ENCODE measurements at regions not wholly inside any gene's neighbourhood (a gene's known extent, or its start where the extent isn't known, plus 50 kb on each side); places are given as distances from the start of the nearest gene placed in this dataset.

GRCh38 chr5:30447431-30447830 lies 746.1 kb upstream of the CDH6 start:
- FAIRE-seq (no peak), DNase-seq (ENCODE audit: low read depth, low spot score) (no peak)
- H4K20me1 ChIP-seq (replicated peaks; ENCODE audit: control insufficient read depth, extremely low read depth, insufficient read depth, low read length) = no peaks in the 10 kb centered on the region
- no peak overlapping the region for H3K4me3 ChIP-seq (replicated peaks in 1 of 3; ENCODE audit: insufficient read depth in 1 of 3, low read depth in 1 of 3, low read length in 3 of 3)
- H3K27me3 ChIP-seq (ENCODE audit: control insufficient read depth in 2 of 2, insufficient read depth in 2 of 2, low read length in 2 of 2) = no peaks in the 10 kb centered on the region
- ChIA-PET CTCF (no interaction called here), POLR2A (no interaction called here)
- no peaks in the 10 kb centered on the region for H3K9me3 ChIP-seq (replicated peaks; ENCODE audit: control insufficient read depth, insufficient read depth, low read length)
- H3K4me1 ChIP-seq (ENCODE audit: control insufficient read depth, extremely low read depth, insufficient read depth, low read length) = no peaks in the 10 kb centered on the region
- no peak for TF ChIP-seq POLR2A (IDR thresholded peaks at IDR 0.05; ENCODE audit: low read depth, low read length)
- TF ChIP-seq, protein P1, sequence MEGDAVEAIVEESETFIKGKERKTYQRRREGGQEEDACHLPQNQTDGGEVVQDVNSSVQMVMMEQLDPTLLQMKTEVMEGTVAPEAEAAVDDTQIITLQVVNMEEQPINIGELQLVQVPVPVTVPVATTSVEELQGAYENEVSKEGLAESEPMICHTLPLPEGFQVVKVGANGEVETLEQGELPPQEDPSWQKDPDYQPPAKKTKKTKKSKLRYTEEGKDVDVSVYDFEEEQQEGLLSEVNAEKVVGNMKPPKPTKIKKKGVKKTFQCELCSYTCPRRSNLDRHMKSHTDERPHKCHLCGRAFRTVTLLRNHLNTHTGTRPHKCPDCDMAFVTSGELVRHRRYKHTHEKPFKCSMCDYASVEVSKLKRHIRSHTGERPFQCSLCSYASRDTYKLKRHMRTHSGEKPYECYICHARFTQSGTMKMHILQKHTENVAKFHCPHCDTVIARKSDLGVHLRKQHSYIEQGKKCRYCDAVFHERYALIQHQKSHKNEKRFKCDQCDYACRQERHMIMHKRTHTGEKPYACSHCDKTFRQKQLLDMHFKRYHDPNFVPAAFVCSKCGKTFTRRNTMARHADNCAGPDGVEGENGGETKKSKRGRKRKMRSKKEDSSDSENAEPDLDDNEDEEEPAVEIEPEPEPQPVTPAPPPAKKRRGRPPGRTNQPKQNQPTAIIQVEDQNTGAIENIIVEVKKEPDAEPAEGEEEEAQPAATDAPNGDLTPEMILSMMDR (IDR thresholded peaks at IDR 0.05; ENCODE audit: extremely low read depth in 1 of 2, insufficient read depth in 1 of 2, low read depth in 1 of 2, low read length in 2 of 2) = no peak
- TF ChIP-seq JUN (IDR thresholded peaks at IDR 0.05; ENCODE audit: borderline replicate concordance, insufficient read depth, insufficient read length, low read depth) = no peak
- dilution Hi-C loops (cut with MboI; ENCODE audit: extremely low pct_ligation_motif_present, low sequenced_read_pairs) (no loop called here), intact Hi-C loops (cut with micrococcal nuclease) (no loop called here)
- no TSS peak for BruUV-seq (replicated peaks)
- no peaks in the 10 kb centered on the region for H3K36me3 ChIP-seq (ENCODE audit: control insufficient read depth in 2 of 2, extremely low read depth in 1 of 2, insufficient read depth in 2 of 2, low read length in 2 of 2)
- no peak overlapping the region for H3K4me2 ChIP-seq (ENCODE audit: insufficient read depth, low read length)
- no peak overlapping the region for H3K27ac ChIP-seq (ENCODE audit: insufficient read depth, low read depth, low read length)
- no peak overlapping the region for H3K9ac ChIP-seq (replicated peaks; ENCODE audit: extremely low read depth, insufficient read depth, low read length)
- H3K79me2 ChIP-seq (ENCODE audit: control insufficient read depth, insufficient read depth, low read length) = no peaks in the 10 kb centered on the region
- no peak overlapping the region for H2AFZ ChIP-seq (ENCODE audit: low read depth, low read length)
- H3K9me1 ChIP-seq (replicated peaks; ENCODE audit: control insufficient read depth, extremely low read depth, insufficient read depth, low read length) = no peaks in the 10 kb centered on the region

- no peaks in the 10 kb centered on the region for H3K4me1 ChIP-seq (ENCODE audit: control insufficient read depth, extremely low read depth, insufficient read depth, low read length)
- H2AFZ ChIP-seq (ENCODE audit: low read depth, low read length) = no peak overlapping the region
- no peaks in the 10 kb centered on the region for H3K9me3 ChIP-seq (replicated peaks; ENCODE audit: control insufficient read depth, insufficient read depth, low read length)
- FAIRE-seq (no peak), DNase-seq (ENCODE audit: low read depth, low spot score) (no peak)
- H3K36me3 ChIP-seq (ENCODE audit: control insufficient read depth in 2 of 2, extremely low read depth in 1 of 2, insufficient read depth in 2 of 2, low read length in 2 of 2) = no peaks in the 10 kb centered on the region
- no peaks in the 10 kb centered on the region for H3K27me3 ChIP-seq (ENCODE audit: control insufficient read depth in 2 of 2, insufficient read depth in 2 of 2, low read length in 2 of 2)
- no peak for TF ChIP-seq POLR2AphosphoS5 (IDR thresholded peaks at IDR 0.05; ENCODE audit: insufficient read depth, low read depth, low read length)
- no peak for TF ChIP-seq GATA2 (IDR thresholded peaks at IDR 0.05; ENCODE audit: insufficient read depth, insufficient read length, low read depth, low read length)
- TF ChIP-seq, protein P2, sequence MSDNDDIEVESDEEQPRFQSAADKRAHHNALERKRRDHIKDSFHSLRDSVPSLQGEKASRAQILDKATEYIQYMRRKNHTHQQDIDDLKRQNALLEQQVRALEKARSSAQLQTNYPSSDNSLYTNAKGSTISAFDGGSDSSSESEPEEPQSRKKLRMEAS (IDR thresholded peaks at IDR 0.05; ENCODE audit: insufficient read depth, insufficient read length) = no peak
- TF ChIP-seq MYC (IDR thresholded peaks at IDR 0.05; ENCODE audit: low read depth, low read length) = no peak
- TF ChIP-seq FOS (IDR thresholded peaks at IDR 0.05; ENCODE audit: borderline replicate concordance, insufficient read depth, low read length) = no peak
- TF ChIP-seq, protein P1 (IDR thresholded peaks at IDR 0.05; ENCODE audit: extremely low read depth in 1 of 2, insufficient read depth in 1 of 2, low read depth in 1 of 2, low read length in 2 of 2) = no peak
- TF ChIP-seq EZH2 (IDR thresholded peaks at IDR 0.05; ENCODE audit: borderline replicate concordance, low read depth, low read length, severe bottlenecking) = no peak
- TF ChIP-seq POLR2A (IDR thresholded peaks at IDR 0.05; ENCODE audit: low read depth, low read length) = no peak
- no peak for TF ChIP-seq JUN (IDR thresholded peaks at IDR 0.05; ENCODE audit: borderline replicate concordance, insufficient read depth, insufficient read length, low read depth)
- no peak overlapping the region for H3K4me3 ChIP-seq (replicated peaks in 1 of 3; ENCODE audit: insufficient read depth in 1 of 3, low read depth in 1 of 3, low read length in 3 of 3)
- ChIA-PET POLR2A (no interaction called here), CTCF (no interaction called here)
- no TSS peak for BruUV-seq (replicated peaks)
- H3K27ac ChIP-seq (ENCODE audit: insufficient read depth, low read depth, low read length) = no peak overlapping the region
- H3K79me2 ChIP-seq (ENCODE audit: control insufficient read depth, insufficient read depth, low read length) = no peaks in the 10 kb centered on the region
- dilution Hi-C loops (cut with MboI; ENCODE audit: extremely low pct_ligation_motif_present, low sequenced_read_pairs) = no loop called here
- no peaks in the 10 kb centered on the region for H3K9me1 ChIP-seq (replicated peaks; ENCODE audit: control insufficient read depth, extremely low read depth, insufficient read depth, low read length)
- no peak overlapping the region for H3K4me2 ChIP-seq (ENCODE audit: insufficient read depth, low read length)
- intact Hi-C loops (cut with micrococcal nuclease) = no loop called here
- H4K20me1 ChIP-seq (replicated peaks; ENCODE audit: control insufficient read depth, extremely low read depth, insufficient read depth, low read length) = no peaks in the 10 kb centered on the region
- no peak overlapping the region for H3K9ac ChIP-seq (replicated peaks; ENCODE audit: extremely low read depth, insufficient read depth, low read length)
These were observed 747.0 kb upstream of the CDH6 start for GRCh38 chr5:30446456-30446855.

Data from endothelial cell of umbilical vein (primary cell).